ENCODE measurements at regions not wholly inside any gene's neighbourhood (a gene's known extent, or its start where the extent isn't known, plus 50 kb on each side); places are given as distances from the start of the nearest gene placed in this dataset.

- TF ChIP-seq MLX (CRISPR knock-in tag; conservative IDR thresholded peaks at IDR 0.05) (no peak), MBD2 (IDR thresholded peaks at IDR 0.05; ENCODE audit: borderline replicate concordance, low read depth) (no peak), ZNF449 (CRISPR knock-in tag; IDR thresholded peaks at IDR 0.05) (no peak), KLF1 (tag; IDR thresholded peaks at IDR 0.05) (no peak)
Observed at GRCh38 chr3:3708769-3709115, 90.5 kb upstream of the LRRN1 start (continued).

DNA sequence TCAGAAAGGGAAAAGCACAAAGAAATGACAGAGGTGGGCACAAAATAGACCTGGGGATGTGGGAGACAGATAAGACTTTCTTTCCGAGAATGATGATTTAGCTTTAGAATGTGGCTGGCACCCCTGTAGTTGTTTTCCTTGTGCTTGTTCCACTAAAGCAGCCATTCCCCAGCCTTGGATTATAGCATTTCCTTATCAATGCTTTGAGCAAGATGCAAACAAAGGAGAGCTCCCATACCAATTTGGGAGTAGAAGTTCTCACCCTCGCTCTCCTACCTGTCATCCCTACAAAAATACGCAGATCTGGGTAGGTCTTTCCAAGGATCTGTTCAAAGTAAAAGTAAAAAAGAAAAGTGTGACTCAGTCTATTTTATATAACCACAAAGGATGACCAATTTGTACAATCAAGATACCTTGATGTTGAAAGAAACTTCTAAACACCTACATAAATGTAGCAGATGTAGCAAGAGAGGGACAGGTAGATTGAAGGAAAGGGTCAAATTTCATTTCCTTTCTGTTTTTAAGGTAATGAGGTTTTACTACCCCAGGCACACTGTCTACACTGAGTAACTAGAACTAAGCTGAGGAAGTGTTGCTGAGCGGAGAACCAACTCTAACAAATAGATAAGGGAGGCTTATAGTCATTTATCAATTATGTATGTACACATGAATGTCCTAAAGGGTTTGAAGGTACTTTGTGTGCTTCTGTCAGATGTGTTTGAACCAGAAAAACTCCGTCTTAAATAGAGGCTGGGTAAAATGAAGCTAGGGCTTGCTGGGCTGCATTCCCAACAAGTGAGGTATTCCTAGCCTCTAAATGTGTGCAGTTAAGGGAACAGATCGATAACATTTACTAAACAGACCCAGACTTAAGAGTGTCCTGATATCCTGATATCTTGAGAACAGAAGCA lies 91.1 kb upstream of the LRRN1 start:
- Histone ChIP-seq H3K4me2 (ENCODE audit: insufficient read depth, low read length) (no peak overlapping the region), H3K27me3 (ENCODE audit: control insufficient read depth in 2 of 2, insufficient read depth in 2 of 2, low read length in 2 of 2) (no peaks in the 10 kb centered on the region), H3K4me1 (replicated peaks in 1 of 2; ENCODE audit: control insufficient read depth in 2 of 2, insufficient read depth in 2 of 2, low read length in 2 of 2) (no peaks in the 10 kb centered on the region), H3K9ac (ENCODE audit: insufficient read depth in 1 of 2, low read depth in 2 of 2, low read length in 2 of 2) (no peak overlapping the region), H2AFZ (ENCODE audit: low read depth, low read length) (no peak overlapping the region), H3K4me3 (no peak overlapping the region), H3K9me1 (ENCODE audit: control insufficient read depth, insufficient read depth, low read length) (no peaks in the 10 kb centered on the region), H3K79me2 (ENCODE audit: control insufficient read depth, insufficient read depth, low read length) (no peaks in the 10 kb centered on the region), H3K9me3 (replicated peaks; ENCODE audit: control insufficient read depth, insufficient read depth, low read depth, low read length) (no peaks in the 10 kb centered on the region; the same call in 1 of the 2 replicates), H4K20me1 (replicated peaks; ENCODE audit: control insufficient read depth, insufficient read depth, low read length) (no peaks in the 10 kb centered on the region), H3K27ac (ENCODE audit: extremely low read depth, low read depth, low read length) (no peak overlapping the region), H3K36me3 (ENCODE audit: control insufficient read depth, insufficient read depth, low read length) (no peaks in the 10 kb centered on the region)
- no peak for DNase-seq (ENCODE audit: extremely low read depth in 1 of 4, low spot score in 3 of 4)
- CTCF ChIA-PET (ENCODE audit: low intra/inter-chr PET ratio) = no interaction called here
- intact Hi-C loops (cut with micrococcal nuclease) (no loop called here), in situ Hi-C loops (cut with MboI) (no loop called here)
- TF ChIP-seq IRF2 (CRISPR knock-in tag; IDR thresholded peaks at IDR 0.05) (no peak), L3MBTL2 (IDR thresholded peaks at IDR 0.05) (no peak), USF1 (CRISPR knock-in tag; IDR thresholded peaks at IDR 0.05) (no peak)
- TF ChIP-seq, protein P1, sequence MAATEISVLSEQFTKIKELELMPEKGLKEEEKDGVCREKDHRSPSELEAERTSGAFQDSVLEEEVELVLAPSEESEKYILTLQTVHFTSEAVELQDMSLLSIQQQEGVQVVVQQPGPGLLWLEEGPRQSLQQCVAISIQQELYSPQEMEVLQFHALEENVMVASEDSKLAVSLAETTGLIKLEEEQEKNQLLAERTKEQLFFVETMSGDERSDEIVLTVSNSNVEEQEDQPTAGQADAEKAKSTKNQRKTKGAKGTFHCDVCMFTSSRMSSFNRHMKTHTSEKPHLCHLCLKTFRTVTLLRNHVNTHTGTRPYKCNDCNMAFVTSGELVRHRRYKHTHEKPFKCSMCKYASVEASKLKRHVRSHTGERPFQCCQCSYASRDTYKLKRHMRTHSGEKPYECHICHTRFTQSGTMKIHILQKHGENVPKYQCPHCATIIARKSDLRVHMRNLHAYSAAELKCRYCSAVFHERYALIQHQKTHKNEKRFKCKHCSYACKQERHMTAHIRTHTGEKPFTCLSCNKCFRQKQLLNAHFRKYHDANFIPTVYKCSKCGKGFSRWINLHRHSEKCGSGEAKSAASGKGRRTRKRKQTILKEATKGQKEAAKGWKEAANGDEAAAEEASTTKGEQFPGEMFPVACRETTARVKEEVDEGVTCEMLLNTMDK (IDR thresholded peaks at IDR 0.05; ENCODE audit: borderline replicate concordance, insufficient read depth, low read depth, low read length, poor library complexity, severe bottlenecking) = no peak
- no peak for FAIRE-seq
- POLR2A ChIA-PET = no interaction called here
- 0% methylated on average over 6 of the region's 6 CpGs for WGBS (ENCODE audit: insufficient coverage, low coverage, missing lambda C conversion rate)
- BruUV-seq (replicated peaks) = no TSS peak
- no peak for ATAC-seq

Measured in K562 (cell line).